ENCODE measurements at regions not wholly inside any gene's neighbourhood (a gene's known extent, or its start where the extent isn't known, plus 50 kb on each side); places are given as distances from the start of the nearest gene placed in this dataset.

- TF ChIP-seq, protein P1, sequence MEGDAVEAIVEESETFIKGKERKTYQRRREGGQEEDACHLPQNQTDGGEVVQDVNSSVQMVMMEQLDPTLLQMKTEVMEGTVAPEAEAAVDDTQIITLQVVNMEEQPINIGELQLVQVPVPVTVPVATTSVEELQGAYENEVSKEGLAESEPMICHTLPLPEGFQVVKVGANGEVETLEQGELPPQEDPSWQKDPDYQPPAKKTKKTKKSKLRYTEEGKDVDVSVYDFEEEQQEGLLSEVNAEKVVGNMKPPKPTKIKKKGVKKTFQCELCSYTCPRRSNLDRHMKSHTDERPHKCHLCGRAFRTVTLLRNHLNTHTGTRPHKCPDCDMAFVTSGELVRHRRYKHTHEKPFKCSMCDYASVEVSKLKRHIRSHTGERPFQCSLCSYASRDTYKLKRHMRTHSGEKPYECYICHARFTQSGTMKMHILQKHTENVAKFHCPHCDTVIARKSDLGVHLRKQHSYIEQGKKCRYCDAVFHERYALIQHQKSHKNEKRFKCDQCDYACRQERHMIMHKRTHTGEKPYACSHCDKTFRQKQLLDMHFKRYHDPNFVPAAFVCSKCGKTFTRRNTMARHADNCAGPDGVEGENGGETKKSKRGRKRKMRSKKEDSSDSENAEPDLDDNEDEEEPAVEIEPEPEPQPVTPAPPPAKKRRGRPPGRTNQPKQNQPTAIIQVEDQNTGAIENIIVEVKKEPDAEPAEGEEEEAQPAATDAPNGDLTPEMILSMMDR (IDR thresholded peaks at IDR 0.05; ENCODE audit: low read depth, low read length): no peak
- ChIA-PET CTCF (no interaction called here), POLR2A (no interaction called here)
- no peak overlapping the region for H3K4me3 ChIP-seq (ENCODE audit: low read depth, low read length)
- no peak overlapping the region for H3K27ac ChIP-seq (ENCODE audit: low read depth, low read length)
- peaks cover 27% of the 10 kb centered on the region for H3K27me3 ChIP-seq (ENCODE audit: control insufficient read depth, insufficient read depth, low read length)
- no peaks in the 10 kb centered on the region for H3K9me3 ChIP-seq (ENCODE audit: control insufficient read depth, insufficient read depth, low read length)
- no peak for DNase-seq (ENCODE audit: low read depth, low spot score)
These were observed 65.2 kb upstream of the TOP3B start for GRCh38 chr22:22047776-22048175.

DNA sequence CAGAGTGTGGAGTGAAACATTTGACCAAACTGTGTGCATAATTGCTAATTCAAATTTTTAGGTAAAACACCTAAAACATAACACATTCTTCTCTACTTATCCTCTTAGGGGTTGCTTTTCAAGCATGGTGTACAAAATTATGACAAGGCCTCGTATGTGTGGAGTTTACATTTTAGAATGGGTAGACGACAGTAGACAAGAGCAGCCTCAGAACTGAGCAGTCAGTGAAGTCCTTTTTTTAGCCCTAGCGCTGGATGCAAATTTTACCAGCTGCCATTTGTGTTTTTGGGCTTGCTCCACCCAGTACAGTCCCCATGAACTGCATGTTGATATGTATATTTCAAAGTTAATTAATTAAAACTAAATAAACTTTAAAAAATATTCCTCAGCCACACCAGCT lies 64.7 kb upstream of the TOP3B start:
- TF ChIP-seq, protein P1 (IDR thresholded peaks at IDR 0.05; ENCODE audit: low read depth, low read length): no peak
- ChIA-PET POLR2A (no interaction called here), CTCF (no interaction called here)
- H3K27ac ChIP-seq (ENCODE audit: low read depth, low read length): no peak overlapping the region
- DNase-seq (ENCODE audit: low read depth, low spot score): no peak
- no peaks in the 10 kb centered on the region for H3K9me3 ChIP-seq (ENCODE audit: control insufficient read depth, insufficient read depth, low read length)
- H3K27me3 ChIP-seq (ENCODE audit: control insufficient read depth, insufficient read depth, low read length): peaks cover 27% of the 10 kb centered on the region
- no peak overlapping the region for H3K4me3 ChIP-seq (ENCODE audit: low read depth, low read length)

DNA sequence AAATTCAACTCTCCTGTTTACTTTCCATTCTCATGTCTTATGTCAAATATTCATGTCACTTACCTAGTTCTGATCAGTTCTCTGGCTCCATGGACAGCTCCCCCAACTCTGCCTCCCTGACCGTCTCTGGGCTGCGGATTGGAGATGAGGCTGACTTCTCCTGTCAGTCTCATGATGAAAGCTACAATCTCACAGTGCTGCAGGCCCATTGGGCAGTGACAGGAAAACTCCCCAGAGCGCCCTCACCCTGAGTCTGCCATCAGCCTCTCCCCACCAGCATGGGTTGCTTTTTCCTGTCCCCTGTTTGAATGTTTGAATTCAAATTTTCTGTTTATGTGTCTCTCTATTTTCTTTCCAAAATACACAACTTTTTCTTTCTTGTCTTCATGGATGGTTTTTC lies 63.8 kb upstream of the TOP3B start:
- ChIA-PET POLR2A (no interaction called here), CTCF (no interaction called here)
- peaks cover 27% of the 10 kb centered on the region for H3K27me3 ChIP-seq (ENCODE audit: control insufficient read depth, insufficient read depth, low read length)
- TF ChIP-seq, protein P1 (IDR thresholded peaks at IDR 0.05; ENCODE audit: low read depth, low read length): no peak
- no peak overlapping the region for H3K4me3 ChIP-seq (ENCODE audit: low read depth, low read length)
- H3K9me3 ChIP-seq (ENCODE audit: control insufficient read depth, insufficient read depth, low read length): no peaks in the 10 kb centered on the region
- H3K27ac ChIP-seq (ENCODE audit: low read depth, low read length): no peak overlapping the region
- DNase-seq (ENCODE audit: low read depth, low spot score): no peak

- ChIA-PET POLR2A (no interaction called here), CTCF (interaction anchor here (0.7 to 0.8 kb wide), 2 partner anchors 15 kb away, joined by 3 to 4 read pairs; no protein-coding TSS in a partner anchor)
- Histone ChIP-seq H3K4me3 (ENCODE audit: low read depth, low read length) (no peak overlapping the region), H3K27me3 (ENCODE audit: control insufficient read depth, insufficient read depth, low read length) (peaks cover 27% of the 10 kb centered on the region), H3K27ac (ENCODE audit: low read depth, low read length) (no peak overlapping the region), H3K9me3 (ENCODE audit: control insufficient read depth, insufficient read depth, low read length) (no peaks in the 10 kb centered on the region)
- DNase-seq (ENCODE audit: low read depth, low spot score): no peak
- TF ChIP-seq, protein P1 (IDR thresholded peaks at IDR 0.05; ENCODE audit: low read depth, low read length): no peak
These were observed 63.2 kb upstream of the TOP3B start for GRCh38 chr22:22045571-22046335.

GRCh38 chr22:22044153-22044552 lies 61.6 kb upstream of the TOP3B start:
- Histone ChIP-seq H3K4me3 (ENCODE audit: low read depth, low read length) (no peak overlapping the region), H3K27me3 (ENCODE audit: control insufficient read depth, insufficient read depth, low read length) (peaks cover 26% of the 10 kb centered on the region), H3K9me3 (ENCODE audit: control insufficient read depth, insufficient read depth, low read length) (no peaks in the 10 kb centered on the region), H3K27ac (ENCODE audit: low read depth, low read length) (no peak overlapping the region)
- CTCF ChIA-PET: interaction anchor here (3.7 kb wide), 1 partner anchor 16 kb away, joined by 38 read pairs; no protein-coding TSS in a partner anchor
- POLR2A ChIA-PET: no interaction called here
- DNase-seq (ENCODE audit: low read depth, low spot score): no peak
- TF ChIP-seq, protein P1 (IDR thresholded peaks at IDR 0.05; ENCODE audit: low read depth, low read length): no peak
